ENCODE measurements at regions not wholly inside any gene's neighbourhood (a gene's known extent, or its start where the extent isn't known, plus 50 kb on each side); places are given as distances from the start of the nearest gene placed in this dataset.

DNA sequence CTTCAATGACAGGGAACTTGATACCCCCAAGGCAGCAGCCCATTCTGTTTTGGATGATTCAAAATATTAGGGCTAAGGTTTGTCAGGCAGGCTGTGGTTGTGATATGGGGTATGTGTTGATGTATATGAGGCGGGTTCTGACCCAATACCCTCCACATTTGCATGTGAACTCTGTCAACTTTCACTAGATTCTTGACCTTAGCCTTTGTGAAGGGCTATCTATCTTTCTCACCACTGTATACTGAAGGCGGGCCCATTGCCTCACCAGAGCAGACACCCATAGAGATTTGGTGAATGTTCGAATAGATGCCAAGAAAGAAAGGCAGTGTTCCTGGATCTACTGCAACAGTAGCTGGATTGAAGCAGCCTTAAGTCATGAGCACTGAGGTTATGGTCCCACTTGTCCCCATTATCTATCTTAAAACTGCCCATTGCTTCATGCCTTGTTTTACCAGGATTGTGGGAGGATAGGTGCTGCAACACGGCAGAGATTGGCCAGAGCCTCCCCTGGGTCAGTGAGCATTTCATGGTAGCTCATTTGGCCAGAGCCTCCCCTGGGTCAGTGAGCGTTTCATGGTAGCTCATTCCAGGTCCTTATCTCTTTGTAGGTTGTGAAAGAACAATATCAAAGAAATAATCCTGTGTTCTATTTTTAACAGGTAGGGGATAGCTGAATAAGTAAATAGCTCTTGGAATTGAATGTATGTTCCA lies 399.6 kb downstream of the TMEM135 start:
- H3K9ac ChIP-seq (ENCODE audit: insufficient read depth, low read length) = no peak overlapping the region
- no peak overlapping the region for H2AFZ ChIP-seq (ENCODE audit: low read length)
- TF ChIP-seq EZH2 (IDR thresholded peaks at IDR 0.05; ENCODE audit: low read length, missing control alignments) = no peak
- TF ChIP-seq, protein P1, sequence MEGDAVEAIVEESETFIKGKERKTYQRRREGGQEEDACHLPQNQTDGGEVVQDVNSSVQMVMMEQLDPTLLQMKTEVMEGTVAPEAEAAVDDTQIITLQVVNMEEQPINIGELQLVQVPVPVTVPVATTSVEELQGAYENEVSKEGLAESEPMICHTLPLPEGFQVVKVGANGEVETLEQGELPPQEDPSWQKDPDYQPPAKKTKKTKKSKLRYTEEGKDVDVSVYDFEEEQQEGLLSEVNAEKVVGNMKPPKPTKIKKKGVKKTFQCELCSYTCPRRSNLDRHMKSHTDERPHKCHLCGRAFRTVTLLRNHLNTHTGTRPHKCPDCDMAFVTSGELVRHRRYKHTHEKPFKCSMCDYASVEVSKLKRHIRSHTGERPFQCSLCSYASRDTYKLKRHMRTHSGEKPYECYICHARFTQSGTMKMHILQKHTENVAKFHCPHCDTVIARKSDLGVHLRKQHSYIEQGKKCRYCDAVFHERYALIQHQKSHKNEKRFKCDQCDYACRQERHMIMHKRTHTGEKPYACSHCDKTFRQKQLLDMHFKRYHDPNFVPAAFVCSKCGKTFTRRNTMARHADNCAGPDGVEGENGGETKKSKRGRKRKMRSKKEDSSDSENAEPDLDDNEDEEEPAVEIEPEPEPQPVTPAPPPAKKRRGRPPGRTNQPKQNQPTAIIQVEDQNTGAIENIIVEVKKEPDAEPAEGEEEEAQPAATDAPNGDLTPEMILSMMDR (conservative IDR thresholded peaks at IDR 0.05 in 1 of 2, IDR thresholded peaks at IDR 0.05 in 1 of 2; ENCODE audit: low read depth in 1 of 2, low read length in 2 of 2) = no peak
- H3K36me3 ChIP-seq (ENCODE audit: control insufficient read depth, insufficient read depth, low read length) = no peaks in the 10 kb centered on the region
- no peaks in the 10 kb centered on the region for H3K9me3 ChIP-seq (ENCODE audit: control insufficient read depth, insufficient read depth, low read depth, low read length)
- H3K4me3 ChIP-seq (replicated peaks in 1 of 4; ENCODE audit: control extremely low read depth in 1 of 4, insufficient read depth in 1 of 4, low read depth in 3 of 4, low read length in 4 of 4) = no peak overlapping the region
- H3K79me2 ChIP-seq (ENCODE audit: control insufficient read depth, insufficient read depth, low read length) = no peaks in the 10 kb centered on the region
- DNase-seq (ENCODE audit: low read depth in 2 of 2) = peak in 1 of 2 donors; percentile 36
- no peaks in the 10 kb centered on the region for H4K20me1 ChIP-seq (ENCODE audit: control insufficient read depth, extremely low read depth, insufficient read depth, low read length)
- peak overlapping the region; percentile 9 for H3K27ac ChIP-seq (ENCODE audit: insufficient read depth, low read length)
- no peaks in the 10 kb centered on the region for H3K27me3 ChIP-seq (ENCODE audit: control insufficient read depth, insufficient read depth, low read length)
- peaks cover 13% of the 10 kb centered on the region for H3K4me1 ChIP-seq (ENCODE audit: control insufficient read depth, extremely low read depth, insufficient read depth, low read length)
- H3K4me2 ChIP-seq (ENCODE audit: extremely low read depth, insufficient read depth, low read length) = no peak overlapping the region

DNA sequence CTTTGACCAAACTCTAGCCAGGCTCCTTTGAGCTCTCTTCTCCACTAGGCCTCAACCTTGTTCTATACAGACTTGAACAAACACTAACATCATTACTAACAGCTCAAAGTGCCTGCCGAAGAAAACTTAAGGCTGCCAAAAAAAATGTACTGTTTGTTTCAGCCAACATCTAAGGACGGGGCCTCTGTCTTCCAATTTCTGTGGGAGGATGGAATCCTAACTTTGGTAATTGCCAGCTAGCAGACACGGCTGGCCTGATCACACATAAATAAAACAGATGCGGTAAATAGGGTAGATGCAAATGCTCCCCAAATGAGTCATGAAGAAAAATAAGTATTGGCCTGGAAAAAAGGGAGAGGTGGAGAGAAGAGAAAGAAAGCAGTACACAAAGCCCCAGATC lies 394.3 kb downstream of the TMEM135 start:
- H3K4me1 ChIP-seq (ENCODE audit: control insufficient read depth, extremely low read depth, insufficient read depth, low read length) = peaks cover 14% of the 10 kb centered on the region
- H3K4me3 ChIP-seq (replicated peaks in 1 of 4; ENCODE audit: control extremely low read depth in 1 of 4, insufficient read depth in 1 of 4, low read depth in 3 of 4, low read length in 4 of 4) = no peak overlapping the region
- TF ChIP-seq, protein P1 (conservative IDR thresholded peaks at IDR 0.05 in 1 of 2, IDR thresholded peaks at IDR 0.05 in 1 of 2; ENCODE audit: low read depth in 1 of 2, low read length in 2 of 2) = no peak
- no peak for TF ChIP-seq EZH2 (IDR thresholded peaks at IDR 0.05; ENCODE audit: low read length, missing control alignments)
- H3K27ac ChIP-seq (ENCODE audit: insufficient read depth, low read length) = no peak overlapping the region
- no peaks in the 10 kb centered on the region for H3K9me3 ChIP-seq (ENCODE audit: control insufficient read depth, insufficient read depth, low read depth, low read length)
- no peak overlapping the region for H2AFZ ChIP-seq (ENCODE audit: low read length)
- peak; percentile 59 to 81 for DNase-seq (ENCODE audit: low read depth in 2 of 2)
- no peaks in the 10 kb centered on the region for H3K27me3 ChIP-seq (ENCODE audit: control insufficient read depth, insufficient read depth, low read length)
- no peaks in the 10 kb centered on the region for H3K79me2 ChIP-seq (ENCODE audit: control insufficient read depth, insufficient read depth, low read length)
- H3K36me3 ChIP-seq (ENCODE audit: control insufficient read depth, insufficient read depth, low read length) = no peaks in the 10 kb centered on the region
- H4K20me1 ChIP-seq (ENCODE audit: control insufficient read depth, extremely low read depth, insufficient read depth, low read length) = no peaks in the 10 kb centered on the region
- H3K4me2 ChIP-seq (ENCODE audit: extremely low read depth, insufficient read depth, low read length) = no peak overlapping the region
- H3K9ac ChIP-seq (ENCODE audit: insufficient read depth, low read length) = no peak overlapping the region

DNA sequence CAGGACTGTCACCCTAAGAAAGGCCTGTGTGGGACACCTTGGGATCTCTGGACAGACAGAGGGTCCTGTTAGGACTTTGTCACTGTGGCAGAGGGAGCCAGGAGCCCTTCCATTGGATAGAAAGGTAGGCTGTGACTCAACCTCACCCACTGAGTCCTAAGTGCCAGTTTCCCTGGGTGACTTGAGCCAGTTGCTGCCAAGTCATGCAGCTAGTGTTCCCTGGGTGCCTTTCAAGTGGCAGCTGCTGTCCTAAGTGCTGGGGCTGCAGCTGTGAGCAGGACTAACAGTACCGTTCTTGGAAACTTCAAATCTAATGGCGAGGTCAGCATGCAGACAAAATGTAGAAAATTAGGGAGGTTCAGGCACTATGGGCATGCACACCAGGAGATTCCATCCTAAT lies 393.7 kb downstream of the TMEM135 start:
- TF ChIP-seq, protein P1 (conservative IDR thresholded peaks at IDR 0.05 in 1 of 2, IDR thresholded peaks at IDR 0.05 in 1 of 2; ENCODE audit: low read depth in 1 of 2, low read length in 2 of 2) = no peak
- no peak for TF ChIP-seq EZH2 (IDR thresholded peaks at IDR 0.05; ENCODE audit: low read length, missing control alignments)
- Histone ChIP-seq H3K36me3 (ENCODE audit: control insufficient read depth, insufficient read depth, low read length) (no peaks in the 10 kb centered on the region), H3K79me2 (ENCODE audit: control insufficient read depth, insufficient read depth, low read length) (no peaks in the 10 kb centered on the region), H3K27ac (ENCODE audit: insufficient read depth, low read length) (no peak overlapping the region), H3K27me3 (ENCODE audit: control insufficient read depth, insufficient read depth, low read length) (no peaks in the 10 kb centered on the region), H4K20me1 (ENCODE audit: control insufficient read depth, extremely low read depth, insufficient read depth, low read length) (no peaks in the 10 kb centered on the region), H3K4me1 (ENCODE audit: control insufficient read depth, extremely low read depth, insufficient read depth, low read length) (peaks cover 14% of the 10 kb centered on the region), H3K9ac (ENCODE audit: insufficient read depth, low read length) (no peak overlapping the region), H3K9me3 (ENCODE audit: control insufficient read depth, insufficient read depth, low read depth, low read length) (no peaks in the 10 kb centered on the region), H3K4me2 (ENCODE audit: extremely low read depth, insufficient read depth, low read length) (no peak overlapping the region), H3K4me3 (replicated peaks in 1 of 4; ENCODE audit: control extremely low read depth in 1 of 4, insufficient read depth in 1 of 4, low read depth in 3 of 4, low read length in 4 of 4) (no peak overlapping the region), H2AFZ (ENCODE audit: low read length) (no peak overlapping the region)
- DNase-seq (ENCODE audit: low read depth in 2 of 2) = no peak
